HCT116 (cell line): ENCODE measurements at regions not wholly inside any gene's neighbourhood (a gene's known extent, or its start where the extent isn't known, plus 50 kb on each side); places are given as distances from the start of the nearest gene placed in this dataset.
"Not testable (repeated sequence)": the region's sequence is repeated elsewhere in the genome, so short reads cannot be mapped to it uniquely, and the experiment has no call there.

Experiments
- CEBPB ChIP-seq: IDR thresholded peaks from 2 replicates; pipeline ENCODE4 v1.6.1; 2012; ENCODE audit warnings: low read depth
- CTCF ChIP-seq, 3 experiments: fragments of 200-600 bp in 1 of 3; sonication (generic) in 1 of 3; IDR thresholded peaks in 2 of 3; conservative IDR thresholded peaks in 1 of 3; 2 replicates each; pipeline ENCODE4 v1.5.1; 2012 to 2017; ENCODE audit warnings: low read depth in 2 of 3, low read length in 2 of 3, antibody characterized with exemption in 1 of 3, borderline replicate concordance in 1 of 3, control low read depth in 1 of 3, mild to moderate bottlenecking in 1 of 3, mixed read lengths in 1 of 3, mixed run types in 1 of 3, moderate library complexity in 1 of 3; ENCODE audit not compliant: insufficient read depth in 1 of 3
- EGR1 ChIP-seq: IDR thresholded peaks from 2 replicates; pipeline ENCODE4 v1.6.1; 2012; ENCODE audit warnings: low read depth
- EZH2 ChIP-seq: fragments of 200-600 bp; sonication (generic); IDR thresholded peaks from 2 replicates; pipeline ENCODE4 v1.6.1; 2017; ENCODE audit warnings: antibody characterized with exemption, mixed run types
- POLR2A ChIP-seq: IDR thresholded peaks from 2 replicates; pipeline ENCODE4 v1.7.0; 2011; ENCODE audit warnings: borderline replicate concordance; ENCODE audit not compliant: insufficient read depth, insufficient read length; ENCODE audit errors: extremely low read depth

GRCh38 chr22:11285839-11286205 is 4242.2 kb upstream of the OR11H1 start:
- TF ChIP-seq CTCF (IDR thresholded peaks at IDR 0.05 in 2 of 3, conservative IDR thresholded peaks at IDR 0.05 in 1 of 3; ENCODE audit: borderline replicate concordance in 1 of 3, insufficient read depth in 1 of 3, low read depth in 2 of 3, low read length in 2 of 3); CEBPB; EZH2; EGR1; POLR2A: not testable (repeated sequence)
